Right atrium auricular region (tissue), 2 donors: ENCODE measurements at regions not wholly inside any gene's neighbourhood (a gene's known extent, or its start where the extent isn't known, plus 50 kb on each side); places are given as distances from the start of the nearest gene placed in this dataset.

Experiments
- DNase-seq: peaks from one replicate; pipeline ENCODE4 v3.0.0-alpha.2; 2019; ENCODE audit warnings: low spot score
- H3K27ac ChIP-seq, 2 donors: fragments of 200-600 bp; sonication (generic); 1 replicate in 1 of 2; 2 replicates in 1 of 2; pipeline ENCODE4 v1.5.1; 2016 to 2019
- H3K27me3 ChIP-seq, 2 donors: fragments of 200-600 bp; sonication (generic); one replicate each; pipeline versions ENCODE4 v1.5.1 to v1.6.0; 2017 to 2019
- H3K36me3 ChIP-seq: fragments of 200-600 bp; sonication (generic); one replicate; pipeline ENCODE4 v1.5.1; 2016
- H3K4me1 ChIP-seq, 2 donors: fragments of 200-600 bp; sonication (generic); one replicate each; pipeline versions ENCODE4 v1.5.1 to v1.6.0; 2017 to 2019
- H3K4me3 ChIP-seq, 2 donors: fragments of 200-600 bp; sonication (generic); 1 replicate in 1 of 2; 2 replicates in 1 of 2; pipeline ENCODE4 v1.5.1; 2017 to 2019; ENCODE audit warnings: mild to moderate bottlenecking in 1 of 2, moderate library complexity in 1 of 2
- H3K9me3 ChIP-seq, 2 donors: fragments of 200-600 bp; sonication (generic); one replicate each; pipeline ENCODE4 v1.5.1; 2019
- TF ChIP-seq, protein P1 (sequence below), 2 donors: fragments of 200-600 bp; sonication (generic); IDR thresholded peaks; one replicate each; pipeline ENCODE4 v1.5.1; 2019; ENCODE audit warnings: antibody characterized with exemption in 2 of 2

DNA sequence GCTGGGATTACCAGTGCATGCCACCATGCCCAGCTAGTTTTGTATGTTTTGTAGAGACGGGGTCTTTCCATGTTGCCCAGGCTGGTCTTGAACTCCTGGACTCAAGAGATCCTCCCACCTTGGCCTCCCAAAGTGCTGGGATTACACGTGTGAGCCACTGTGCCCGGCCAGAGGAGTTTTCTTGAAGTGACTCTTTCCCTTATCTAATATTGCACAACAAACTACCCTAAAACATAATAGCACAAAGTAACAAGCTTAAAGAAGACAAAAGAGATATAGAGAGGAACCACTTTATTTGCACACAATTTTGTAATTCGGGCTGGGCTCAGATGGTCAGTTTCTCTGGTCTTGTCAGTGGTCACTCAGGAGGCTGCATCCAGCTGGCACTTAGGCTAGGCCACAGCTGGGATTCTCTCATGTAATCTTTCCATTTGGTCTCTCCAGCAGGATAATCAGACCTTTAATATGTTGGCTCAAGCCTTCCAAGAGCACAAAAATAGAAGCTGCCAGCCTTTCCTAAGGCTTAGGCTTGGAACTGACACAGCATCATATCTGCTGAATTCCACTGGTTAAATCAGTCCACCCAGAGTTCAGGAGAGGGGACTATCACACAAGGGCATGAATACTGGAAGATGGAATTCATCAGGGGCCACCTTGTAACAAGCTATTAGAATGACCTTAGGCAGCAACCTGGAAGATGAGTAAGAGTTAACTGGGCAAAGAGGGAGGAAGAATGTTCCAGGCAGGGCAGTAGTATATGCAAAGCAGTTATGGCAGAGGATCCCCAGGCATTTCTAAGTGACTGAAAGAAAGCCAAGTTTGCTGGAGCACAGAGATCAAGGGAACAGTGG, 56.7 kb upstream of the PNRC1 start:
- H3K4me1 ChIP-seq = peaks cover 0 to 34% of the 10 kb centered on the region in 2 donors
- peak overlapping the region; percentile 42 to 75 for H3K27ac ChIP-seq
- TF ChIP-seq, protein P1, sequence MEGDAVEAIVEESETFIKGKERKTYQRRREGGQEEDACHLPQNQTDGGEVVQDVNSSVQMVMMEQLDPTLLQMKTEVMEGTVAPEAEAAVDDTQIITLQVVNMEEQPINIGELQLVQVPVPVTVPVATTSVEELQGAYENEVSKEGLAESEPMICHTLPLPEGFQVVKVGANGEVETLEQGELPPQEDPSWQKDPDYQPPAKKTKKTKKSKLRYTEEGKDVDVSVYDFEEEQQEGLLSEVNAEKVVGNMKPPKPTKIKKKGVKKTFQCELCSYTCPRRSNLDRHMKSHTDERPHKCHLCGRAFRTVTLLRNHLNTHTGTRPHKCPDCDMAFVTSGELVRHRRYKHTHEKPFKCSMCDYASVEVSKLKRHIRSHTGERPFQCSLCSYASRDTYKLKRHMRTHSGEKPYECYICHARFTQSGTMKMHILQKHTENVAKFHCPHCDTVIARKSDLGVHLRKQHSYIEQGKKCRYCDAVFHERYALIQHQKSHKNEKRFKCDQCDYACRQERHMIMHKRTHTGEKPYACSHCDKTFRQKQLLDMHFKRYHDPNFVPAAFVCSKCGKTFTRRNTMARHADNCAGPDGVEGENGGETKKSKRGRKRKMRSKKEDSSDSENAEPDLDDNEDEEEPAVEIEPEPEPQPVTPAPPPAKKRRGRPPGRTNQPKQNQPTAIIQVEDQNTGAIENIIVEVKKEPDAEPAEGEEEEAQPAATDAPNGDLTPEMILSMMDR (IDR thresholded peaks at IDR 0.05) = no peak
- peak; percentile 74 for DNase-seq
- no peak overlapping the region for H3K4me3 ChIP-seq
- H3K36me3 ChIP-seq = no peaks in the 10 kb centered on the region
- H3K27me3 ChIP-seq = no peaks in the 10 kb centered on the region
- no peaks in the 10 kb centered on the region for H3K9me3 ChIP-seq

DNA sequence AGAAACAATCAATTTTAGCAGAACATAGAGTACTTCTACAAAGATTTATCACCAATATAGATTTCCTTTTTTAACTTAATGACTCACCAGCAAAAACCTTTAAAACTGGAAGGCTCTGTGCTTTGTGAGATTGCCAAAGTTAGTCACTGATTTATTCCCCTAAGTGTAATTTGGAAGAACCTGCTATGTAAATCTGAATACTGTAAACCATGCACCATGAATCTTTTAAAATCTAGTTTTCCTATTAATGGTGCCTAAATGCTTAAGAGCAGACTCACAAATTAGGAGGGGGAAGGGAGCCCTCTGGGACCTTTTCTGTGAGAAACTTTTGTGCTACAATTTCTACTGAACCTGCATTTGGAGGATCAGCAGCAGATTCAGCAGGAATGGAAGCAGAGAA, 57.8 kb upstream of the PNRC1 start:
- H3K27me3 ChIP-seq = no peaks in the 10 kb centered on the region
- TF ChIP-seq, protein P1 (IDR thresholded peaks at IDR 0.05) = no peak
- no peak overlapping the region for H3K4me3 ChIP-seq
- no peaks in the 10 kb centered on the region for H3K9me3 ChIP-seq
- peak overlapping the region; percentile 42 to 75 for H3K27ac ChIP-seq
- peaks cover 0 to 34% of the 10 kb centered on the region in 2 donors for H3K4me1 ChIP-seq
- DNase-seq = no peak
- H3K36me3 ChIP-seq = no peaks in the 10 kb centered on the region

DNA sequence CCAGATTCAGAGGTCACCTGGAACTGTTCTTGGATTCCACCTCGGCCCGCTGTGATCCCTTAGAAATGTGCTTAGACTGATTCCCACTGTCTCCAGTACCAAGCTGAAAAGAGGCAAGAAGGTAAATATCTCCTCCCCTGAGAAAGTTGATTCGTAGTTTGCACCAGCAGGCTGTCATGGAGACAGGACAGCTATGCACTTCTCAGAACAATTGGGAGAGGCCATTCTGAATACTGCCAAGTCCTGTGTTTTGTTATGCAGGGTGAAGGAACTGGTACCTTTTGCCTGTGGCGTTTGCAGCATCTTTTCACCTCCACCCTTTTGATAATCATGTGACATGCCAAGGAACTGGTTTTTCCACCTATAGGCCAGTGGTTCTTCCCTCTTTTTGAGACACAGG, 58.2 kb upstream of the RNGTT start:
- no peaks in the 10 kb centered on the region for H3K27me3 ChIP-seq
- H3K36me3 ChIP-seq = no peaks in the 10 kb centered on the region
- no peaks in the 10 kb centered on the region for H3K9me3 ChIP-seq
- DNase-seq = no peak
- peaks cover 0 to 34% of the 10 kb centered on the region in 2 donors for H3K4me1 ChIP-seq
- TF ChIP-seq, protein P1 (IDR thresholded peaks at IDR 0.05) = no peak
- H3K4me3 ChIP-seq = no peak overlapping the region
- H3K27ac ChIP-seq = no peak overlapping the region

DNA sequence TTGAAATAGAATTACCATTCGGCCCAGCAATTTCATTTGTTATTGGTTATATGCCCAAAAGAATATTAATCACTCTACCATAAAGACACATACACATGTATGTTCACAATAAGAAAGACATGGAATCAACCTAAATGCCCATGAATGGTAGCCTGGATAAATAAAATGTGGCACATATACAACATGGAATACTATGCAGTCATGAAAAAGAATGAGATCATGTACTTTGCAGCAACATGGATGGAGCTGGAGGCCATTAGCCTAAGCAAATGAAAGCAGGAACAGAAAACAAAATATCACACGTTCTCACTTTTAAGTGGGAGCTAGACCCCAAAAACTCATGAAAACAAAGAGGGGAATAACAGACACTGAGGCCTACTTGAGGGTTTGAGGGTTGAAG, 52.6 kb upstream of the RNGTT start:
- peaks cover 0 to 3% of the 10 kb centered on the region in 2 donors for H3K9me3 ChIP-seq
- H3K4me1 ChIP-seq = no peaks in the 10 kb centered on the region
- no peak overlapping the region for H3K4me3 ChIP-seq
- no peaks in the 10 kb centered on the region for H3K27me3 ChIP-seq
- TF ChIP-seq, protein P1 (IDR thresholded peaks at IDR 0.05) = no peak
- no peaks in the 10 kb centered on the region for H3K36me3 ChIP-seq
- H3K27ac ChIP-seq = no peak overlapping the region
- no peak for DNase-seq

DNA sequence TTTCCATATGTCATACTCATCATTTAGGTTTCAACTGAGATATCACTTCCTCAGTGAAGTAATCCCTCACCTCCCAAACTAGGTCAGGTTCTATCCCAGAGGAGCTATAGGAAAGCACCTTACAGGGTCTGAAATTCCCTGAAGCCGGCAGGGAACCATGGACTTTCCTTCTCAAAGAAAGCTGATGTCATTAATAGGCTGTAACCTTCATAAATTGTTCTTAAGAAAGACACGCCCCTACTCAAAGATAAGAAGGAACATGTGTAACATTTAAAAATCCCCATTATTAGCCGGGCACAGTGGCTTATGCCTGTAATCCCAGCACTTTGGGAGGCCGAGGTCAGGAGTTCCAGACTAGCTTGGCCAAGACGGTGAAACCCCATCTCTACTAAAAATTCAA, 50.0 kb upstream of the RNGTT start:
- no peak overlapping the region for H3K4me3 ChIP-seq
- no peaks in the 10 kb centered on the region for H3K27me3 ChIP-seq
- no peaks in the 10 kb centered on the region for H3K4me1 ChIP-seq
- TF ChIP-seq, protein P1 (IDR thresholded peaks at IDR 0.05) = no peak
- peaks cover 0 to 3% of the 10 kb centered on the region in 2 donors for H3K9me3 ChIP-seq
- no peak for DNase-seq
- no peaks in the 10 kb centered on the region for H3K36me3 ChIP-seq
- no peak overlapping the region for H3K27ac ChIP-seq
